ENCODE measurements at regions not wholly inside any gene's neighbourhood (a gene's known extent, or its start where the extent isn't known, plus 50 kb on each side); places are given as distances from the start of the nearest gene placed in this dataset.

- no peak overlapping the region for H3K4me3 ChIP-seq (ENCODE audit: low read depth, low read length)
- H3K27me3 ChIP-seq (ENCODE audit: control insufficient read depth, insufficient read depth, low read length), result no peaks in the 10 kb centered on the region
- no peaks in the 10 kb centered on the region for H3K36me3 ChIP-seq (ENCODE audit: control insufficient read depth, insufficient read depth, low read length)
- peak; percentile 62 for FAIRE-seq
- no peak for TF ChIP-seq CTCF (IDR thresholded peaks at IDR 0.05; ENCODE audit: insufficient read depth, low read length, severe bottlenecking)
- no peak for DNase-seq (ENCODE audit: low read depth)
Measured at GRCh38 chr6:120786256-120786655, 548.0 kb downstream of the TBC1D32 start.

GRCh38 chr6:120785459-120786086 is 548.7 kb downstream of the TBC1D32 start:
- no peaks in the 10 kb centered on the region for H3K27me3 ChIP-seq (ENCODE audit: control insufficient read depth, insufficient read depth, low read length)
- no peak for DNase-seq (ENCODE audit: low read depth)
- H3K36me3 ChIP-seq (ENCODE audit: control insufficient read depth, insufficient read depth, low read length), result no peaks in the 10 kb centered on the region
- no peak for FAIRE-seq
- TF ChIP-seq CTCF (IDR thresholded peaks at IDR 0.05; ENCODE audit: insufficient read depth, low read length, severe bottlenecking), result no peak
- H3K4me3 ChIP-seq (ENCODE audit: low read depth, low read length), result no peak overlapping the region

- Histone ChIP-seq H3K36me3 (ENCODE audit: control insufficient read depth, insufficient read depth, low read length) (no peaks in the 10 kb centered on the region), H3K27me3 (ENCODE audit: control insufficient read depth, insufficient read depth, low read length) (no peaks in the 10 kb centered on the region), H3K4me3 (ENCODE audit: low read depth, low read length) (no peak overlapping the region)
- FAIRE-seq (no peak), DNase-seq (ENCODE audit: low read depth) (no peak)
- no peak for TF ChIP-seq CTCF (IDR thresholded peaks at IDR 0.05; ENCODE audit: insufficient read depth, low read length, severe bottlenecking)
Measured at GRCh38 chr6:120779441-120779840, 554.8 kb downstream of the TBC1D32 start.

- FAIRE-seq, result no peak
- no peak for TF ChIP-seq CTCF (IDR thresholded peaks at IDR 0.05; ENCODE audit: insufficient read depth, low read length, severe bottlenecking)
- no peak overlapping the region for H3K4me3 ChIP-seq (ENCODE audit: low read depth, low read length)
- no peak for DNase-seq (ENCODE audit: low read depth)
- H3K36me3 ChIP-seq (ENCODE audit: control insufficient read depth, insufficient read depth, low read length), result no peaks in the 10 kb centered on the region
- no peaks in the 10 kb centered on the region for H3K27me3 ChIP-seq (ENCODE audit: control insufficient read depth, insufficient read depth, low read length)
Measured at GRCh38 chr6:120775698-120776097, 558.6 kb downstream of the TBC1D32 start.

- H3K36me3 ChIP-seq (ENCODE audit: control insufficient read depth, insufficient read depth, low read length), result no peaks in the 10 kb centered on the region
- H3K4me3 ChIP-seq (ENCODE audit: low read depth, low read length), result no peak overlapping the region
- H3K27me3 ChIP-seq (ENCODE audit: control insufficient read depth, insufficient read depth, low read length), result no peaks in the 10 kb centered on the region
- TF ChIP-seq CTCF (IDR thresholded peaks at IDR 0.05; ENCODE audit: insufficient read depth, low read length, severe bottlenecking), result no peak
- FAIRE-seq (no peak), DNase-seq (ENCODE audit: low read depth) (peak; percentile 67)
Measured at GRCh38 chr6:120774275-120774674, 560.0 kb downstream of the TBC1D32 start.

GRCh38 chr6:120771019-120771418 is 563.3 kb downstream of the TBC1D32 start:
- Histone ChIP-seq H3K36me3 (ENCODE audit: control insufficient read depth, insufficient read depth, low read length) (no peaks in the 10 kb centered on the region), H3K27me3 (ENCODE audit: control insufficient read depth, insufficient read depth, low read length) (no peaks in the 10 kb centered on the region), H3K4me3 (ENCODE audit: low read depth, low read length) (no peak overlapping the region)
- no peak for TF ChIP-seq CTCF (IDR thresholded peaks at IDR 0.05; ENCODE audit: insufficient read depth, low read length, severe bottlenecking)
- FAIRE-seq (no peak), DNase-seq (ENCODE audit: low read depth) (no peak)

Data from bronchial epithelial cell (primary cell).